ENCODE measurements at regions not wholly inside any gene's neighbourhood (a gene's known extent, or its start where the extent isn't known, plus 50 kb on each side); places are given as distances from the start of the nearest gene placed in this dataset.
"Not testable (repeated sequence)": the region's sequence is repeated elsewhere in the genome, so short reads cannot be mapped to it uniquely, and the experiment has no call there.

DNA sequence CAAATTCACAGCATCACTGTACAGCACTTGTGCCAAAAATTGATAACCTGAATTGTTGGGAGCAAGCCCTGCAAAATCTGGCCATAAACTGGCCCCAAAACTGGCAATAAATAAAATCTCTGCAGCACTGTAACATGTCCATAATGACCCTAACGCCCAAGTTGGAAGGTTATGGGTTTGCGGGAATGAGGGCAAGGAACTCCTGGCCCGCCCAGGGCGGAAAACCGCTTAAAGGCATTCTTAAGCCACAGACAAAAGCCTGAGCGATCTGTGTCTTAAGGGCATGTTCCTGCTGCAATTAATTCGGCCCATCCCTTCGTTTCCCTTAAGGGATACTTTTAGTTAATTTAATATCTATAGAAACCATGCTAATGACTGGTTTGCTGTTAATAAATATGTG is 690.1 kb upstream of the EPHA5 start:
- TF ChIP-seq CTCF (IDR thresholded peaks at IDR 0.05; ENCODE audit: insufficient read depth, low read length); POLR2AphosphoS5 (IDR thresholded peaks at IDR 0.05; ENCODE audit: low read depth); GABPA (IDR thresholded peaks at IDR 0.05; ENCODE audit: low read depth); SPI1 (IDR thresholded peaks at IDR 0.05; ENCODE audit: borderline replicate concordance, low read depth): not testable (repeated sequence)

All from HL-60 (cell line).